ENCODE measurements at regions not wholly inside any gene's neighbourhood (a gene's known extent, or its start where the extent isn't known, plus 50 kb on each side); places are given as distances from the start of the nearest gene placed in this dataset.

DNA sequence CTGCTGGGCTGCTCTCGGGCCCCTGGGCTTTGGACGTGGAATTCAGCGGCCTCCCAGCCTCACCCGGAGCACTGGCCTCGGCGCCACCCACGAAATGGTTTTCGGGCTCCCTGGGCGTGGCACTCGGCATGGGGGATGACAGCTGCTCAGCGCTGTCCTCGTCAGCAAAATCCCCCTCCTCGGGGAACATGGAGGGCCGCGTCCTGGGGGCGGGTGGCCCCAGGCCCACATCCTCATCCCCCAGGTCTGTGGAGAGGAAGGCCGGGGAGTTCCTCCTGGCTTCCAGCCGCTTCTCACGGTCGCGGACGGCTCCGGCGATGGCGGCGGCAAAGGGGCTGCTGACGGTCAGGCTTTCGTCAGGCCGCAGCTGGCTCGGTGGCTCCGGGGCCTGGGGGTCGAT is 88.4 kb downstream of the CTTN start:
- no peak for DNase-seq (ENCODE audit: low read depth in 2 of 2)

DNA sequence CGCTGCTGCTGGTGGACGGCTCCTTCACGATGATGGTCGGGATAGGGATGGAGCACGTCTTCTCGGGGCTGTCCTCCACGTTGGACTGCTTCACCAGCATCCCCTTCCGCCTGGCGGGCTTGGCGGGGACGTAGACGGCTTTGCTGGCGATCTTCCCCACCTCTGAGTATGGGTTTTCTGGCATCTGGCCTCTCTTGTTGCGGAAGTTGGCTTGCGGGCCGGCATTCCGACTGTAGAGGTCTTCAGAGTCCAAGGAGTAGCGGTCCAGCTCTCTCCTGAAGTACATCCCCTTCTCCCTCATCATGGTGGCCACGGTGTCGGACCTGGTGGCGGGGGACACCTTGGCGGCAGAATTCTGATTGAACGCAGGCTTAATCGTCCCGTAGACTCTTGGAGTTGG is 88.8 kb downstream of the CTTN start:
- DNase-seq (ENCODE audit: low read depth in 2 of 2): no peak

DNA sequence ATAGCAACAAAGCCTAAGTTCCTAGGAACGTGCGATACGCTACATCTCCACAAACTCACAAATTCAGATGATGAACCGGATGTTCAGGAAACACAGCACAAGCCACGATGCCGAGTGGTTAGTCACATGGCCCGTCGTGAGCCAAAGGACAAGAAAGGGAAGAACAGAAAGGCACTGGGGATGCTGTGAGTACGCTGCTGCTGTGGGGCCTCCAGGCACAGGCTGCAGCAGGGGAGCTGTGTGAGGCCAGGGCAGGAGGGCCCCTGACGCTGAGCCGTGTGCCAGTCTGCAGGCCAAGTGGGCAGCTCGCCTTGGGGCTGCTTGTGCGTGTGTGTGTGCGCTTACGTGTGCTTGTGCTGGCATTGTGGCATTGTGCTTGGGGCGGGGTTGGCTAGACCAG is 89.4 kb downstream of the CTTN start:
- DNase-seq (ENCODE audit: low read depth in 2 of 2): no peak

DNA sequence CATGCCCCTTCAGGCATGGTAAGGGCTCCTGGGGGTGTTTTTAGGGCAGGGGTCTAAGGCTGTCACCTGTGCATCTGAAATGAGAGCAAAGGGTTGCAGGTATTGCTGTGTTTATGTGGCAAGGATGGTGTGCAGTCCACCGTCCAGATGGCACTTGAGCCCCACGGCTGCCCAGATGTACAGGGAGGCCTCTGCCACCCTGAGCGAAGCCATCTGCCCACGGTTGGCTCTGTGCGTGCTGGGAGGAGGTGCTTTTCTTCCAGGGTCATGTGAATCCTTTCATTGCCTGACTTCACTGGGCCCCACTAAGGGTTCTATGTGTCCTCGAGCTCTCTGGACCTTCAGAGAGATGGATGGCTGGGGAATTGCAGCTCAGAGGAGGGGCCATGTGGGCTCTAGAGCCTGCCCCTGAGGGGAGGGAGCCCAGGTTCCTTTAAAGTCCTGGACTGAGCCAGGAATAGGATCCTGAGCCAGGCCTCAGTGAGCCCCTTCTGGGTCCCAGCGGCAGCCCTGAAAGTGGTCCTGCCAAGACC is 89.9 kb downstream of the CTTN start:
- DNase-seq (ENCODE audit: low read depth in 2 of 2): no peak

DNA sequence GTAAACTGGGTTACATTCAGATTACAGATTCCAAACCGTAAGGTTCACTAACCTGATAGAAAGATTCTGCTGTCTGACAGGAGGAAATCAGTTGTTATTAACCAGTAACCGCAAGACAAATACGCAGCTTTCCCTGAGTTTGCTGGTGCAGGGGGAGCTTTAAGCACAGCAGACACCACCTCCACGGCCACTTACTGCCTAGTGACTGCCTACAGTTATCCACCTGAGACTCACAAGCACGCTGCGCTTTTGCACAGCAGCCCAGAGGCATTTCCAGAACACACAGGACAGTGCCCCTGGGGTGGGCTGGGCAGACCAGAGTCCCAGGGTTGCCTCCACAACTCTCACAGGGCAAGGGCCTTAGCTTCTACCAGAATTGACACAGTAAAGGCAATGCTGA is 90.9 kb downstream of the CTTN start:
- DNase-seq (ENCODE audit: low read depth in 2 of 2): no peak

DNA sequence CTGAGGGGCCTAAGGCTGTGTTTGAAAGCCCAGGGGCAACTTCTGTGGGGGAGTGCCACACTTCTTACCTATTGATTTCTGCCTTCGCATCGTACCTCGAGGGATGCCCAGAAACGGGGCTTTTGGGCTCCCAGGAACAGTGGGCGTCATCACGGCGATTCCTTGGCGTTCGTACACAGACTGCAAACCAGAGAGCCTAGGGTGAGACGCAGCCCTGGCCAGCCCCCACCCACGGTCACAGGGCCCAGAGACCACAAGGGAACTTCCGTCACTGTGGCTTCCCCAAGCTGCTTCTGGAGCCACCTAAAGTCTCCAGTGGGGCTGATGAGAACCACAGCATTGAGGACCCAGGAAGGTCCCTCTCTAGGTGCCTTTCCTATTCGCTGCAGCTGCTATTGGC is 91.9 kb downstream of the CTTN start:
- no peak for DNase-seq (ENCODE audit: low read depth in 2 of 2)

DNA sequence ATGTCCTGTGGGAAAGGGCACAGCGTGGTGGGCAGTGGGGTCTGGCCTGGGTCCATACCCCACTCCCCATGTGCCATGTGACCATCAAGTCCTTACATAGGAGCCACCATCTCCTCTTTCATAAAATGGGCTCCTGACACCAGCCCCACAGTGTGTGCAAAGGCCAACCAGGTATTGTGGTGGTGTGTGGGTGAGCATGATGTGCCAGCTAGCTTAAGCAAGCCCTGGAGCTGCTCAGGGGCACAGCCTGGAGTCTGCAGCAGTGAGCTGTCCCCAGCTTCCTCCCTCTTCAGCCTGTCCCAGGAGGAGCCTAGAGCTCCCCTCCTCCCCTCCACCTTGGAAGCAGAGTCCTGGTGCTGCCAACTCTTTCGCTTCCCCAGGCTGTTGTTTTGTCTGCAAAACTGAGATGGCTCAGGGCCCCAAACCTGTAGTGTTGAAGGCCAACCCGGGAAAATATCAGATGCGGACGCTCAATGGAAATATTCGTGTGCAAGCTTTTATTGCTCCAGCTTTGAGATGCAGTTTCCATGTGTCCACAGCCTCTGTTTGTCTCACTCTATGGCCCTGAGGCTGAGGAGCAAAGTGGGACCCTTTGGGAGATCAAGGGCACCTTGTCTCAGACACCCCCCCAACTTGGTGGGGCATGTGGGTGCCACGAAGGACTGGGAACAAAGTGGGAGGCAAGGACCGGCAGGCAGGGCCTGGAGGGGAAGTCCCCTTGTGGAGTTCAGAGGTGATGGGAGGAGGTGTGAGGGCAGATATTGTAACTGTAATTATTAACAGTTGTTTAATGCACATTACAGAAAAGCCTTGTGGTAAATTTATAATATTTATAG is 92.6 kb downstream of the CTTN start:
- DNase-seq (ENCODE audit: low read depth in 2 of 2): no peak

DNA sequence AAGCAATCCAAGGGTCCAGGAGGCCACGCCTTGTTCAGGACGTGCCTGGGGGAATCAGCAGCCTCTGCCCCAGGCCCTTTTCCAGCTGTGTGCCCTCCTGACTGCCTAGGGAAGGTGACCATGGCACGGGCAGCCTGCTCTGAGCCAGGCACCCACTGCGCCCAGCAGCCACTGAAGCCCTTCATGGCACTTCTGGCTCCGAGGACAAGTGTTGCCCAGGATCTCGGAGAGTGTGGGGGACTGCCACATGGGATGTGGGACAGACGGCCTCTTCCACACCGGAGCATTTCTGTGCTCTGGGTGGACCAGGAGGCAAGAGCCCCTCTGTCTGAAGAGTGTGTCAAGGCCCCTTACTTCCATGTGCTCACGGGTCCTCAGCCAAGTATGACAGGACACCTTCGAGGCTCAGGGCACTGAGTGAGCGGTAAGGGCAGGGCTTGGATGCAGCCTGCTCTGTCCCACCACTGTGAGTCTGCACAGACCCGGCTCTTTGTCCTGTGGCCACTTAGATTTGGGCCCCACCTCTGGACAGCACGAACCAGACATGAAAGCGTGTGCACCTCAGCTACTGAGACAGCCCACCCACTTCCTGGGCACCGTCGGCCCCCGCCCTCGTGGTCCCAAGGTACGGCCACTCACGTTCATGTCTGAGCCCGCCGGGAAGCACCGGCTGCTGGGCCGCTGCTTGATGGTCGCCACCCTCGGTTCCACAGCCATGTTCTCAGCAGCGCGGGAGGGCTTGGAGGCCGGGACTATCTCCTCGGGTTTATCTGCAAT is 93.6 kb downstream of the CTTN start:
- no peak for DNase-seq (ENCODE audit: low read depth in 2 of 2)

DNA sequence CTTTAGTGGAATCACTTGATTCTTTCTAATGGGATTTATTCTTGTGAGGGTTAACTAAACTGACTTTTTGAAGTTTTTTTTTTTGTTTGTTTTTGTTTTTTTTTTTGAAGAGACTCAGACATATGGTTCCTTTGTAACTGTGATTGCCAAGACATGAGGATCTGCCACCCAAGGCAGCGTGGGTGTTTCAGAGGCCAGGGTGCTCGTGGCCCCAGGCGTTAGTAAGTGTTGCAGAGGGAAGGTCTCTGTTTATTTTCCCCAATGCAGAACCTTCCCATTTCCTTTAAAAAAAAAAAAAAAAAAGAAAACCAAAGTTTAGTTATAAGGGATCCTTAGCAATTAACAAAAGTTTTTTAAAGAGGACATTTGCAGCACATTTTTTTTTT is 94.8 kb downstream of the CTTN start:
- DNase-seq (ENCODE audit: low read depth in 2 of 2): no peak

DNA sequence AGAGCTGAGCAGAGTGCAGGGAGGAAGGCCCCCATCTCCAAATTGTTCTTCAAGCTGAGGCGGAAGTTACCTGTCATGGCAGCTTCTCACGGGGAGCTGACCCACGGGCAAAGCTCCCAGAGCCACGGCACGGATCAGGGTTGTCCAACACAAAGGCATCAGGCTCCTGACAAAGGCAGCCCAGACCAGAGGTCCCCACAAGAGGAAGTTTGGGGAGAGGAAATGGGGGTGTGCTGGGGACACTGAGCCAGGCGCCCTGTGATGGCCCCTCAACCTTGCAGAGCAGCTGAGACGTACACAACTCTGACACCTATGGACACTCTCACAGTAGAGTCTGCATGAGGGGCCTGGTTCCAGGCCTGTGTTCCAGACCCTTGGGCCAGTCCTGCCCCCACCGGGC is 95.6 kb downstream of the CTTN start:
- DNase-seq (ENCODE audit: low read depth in 2 of 2): no peak

DNA sequence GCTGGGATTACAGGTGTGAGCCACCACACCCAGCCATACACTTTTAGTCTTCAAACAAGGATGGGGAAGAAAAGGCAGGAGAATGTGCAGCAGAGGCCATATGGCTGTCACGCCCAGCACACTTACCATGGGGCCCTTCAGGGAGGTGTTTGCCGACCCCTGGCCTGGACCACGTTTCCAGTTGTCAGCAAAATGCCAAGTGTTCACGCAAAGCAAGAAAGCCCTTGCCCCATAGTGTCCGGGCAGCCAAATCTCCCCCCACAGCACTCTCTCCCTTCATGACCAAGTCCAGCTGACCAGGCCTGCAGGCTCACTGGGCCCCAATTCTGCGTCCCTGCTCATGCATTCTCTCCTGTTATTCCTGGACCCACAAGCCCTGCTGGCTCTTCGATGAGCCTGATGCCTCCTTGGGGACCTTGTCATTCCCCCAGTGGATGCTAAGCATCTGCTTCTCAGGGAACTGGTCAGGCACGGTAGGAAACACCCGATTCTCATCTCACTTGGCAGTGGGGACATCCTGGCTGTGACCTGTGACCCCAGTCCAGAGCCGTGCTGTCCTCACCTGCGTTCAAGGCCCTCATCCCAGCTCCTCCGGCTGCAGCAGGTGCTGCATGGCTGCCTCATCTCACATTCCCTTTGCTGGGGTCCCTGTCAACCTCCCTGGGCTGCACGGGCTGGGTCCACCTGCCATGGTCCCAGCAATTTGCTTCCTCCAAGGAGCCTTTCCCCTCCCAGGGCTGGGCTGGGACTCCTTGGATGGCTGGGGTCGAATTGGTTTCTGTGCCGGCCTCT is 96.4 kb downstream of the CTTN start:
- DNase-seq (ENCODE audit: low read depth in 2 of 2): no peak

DNA sequence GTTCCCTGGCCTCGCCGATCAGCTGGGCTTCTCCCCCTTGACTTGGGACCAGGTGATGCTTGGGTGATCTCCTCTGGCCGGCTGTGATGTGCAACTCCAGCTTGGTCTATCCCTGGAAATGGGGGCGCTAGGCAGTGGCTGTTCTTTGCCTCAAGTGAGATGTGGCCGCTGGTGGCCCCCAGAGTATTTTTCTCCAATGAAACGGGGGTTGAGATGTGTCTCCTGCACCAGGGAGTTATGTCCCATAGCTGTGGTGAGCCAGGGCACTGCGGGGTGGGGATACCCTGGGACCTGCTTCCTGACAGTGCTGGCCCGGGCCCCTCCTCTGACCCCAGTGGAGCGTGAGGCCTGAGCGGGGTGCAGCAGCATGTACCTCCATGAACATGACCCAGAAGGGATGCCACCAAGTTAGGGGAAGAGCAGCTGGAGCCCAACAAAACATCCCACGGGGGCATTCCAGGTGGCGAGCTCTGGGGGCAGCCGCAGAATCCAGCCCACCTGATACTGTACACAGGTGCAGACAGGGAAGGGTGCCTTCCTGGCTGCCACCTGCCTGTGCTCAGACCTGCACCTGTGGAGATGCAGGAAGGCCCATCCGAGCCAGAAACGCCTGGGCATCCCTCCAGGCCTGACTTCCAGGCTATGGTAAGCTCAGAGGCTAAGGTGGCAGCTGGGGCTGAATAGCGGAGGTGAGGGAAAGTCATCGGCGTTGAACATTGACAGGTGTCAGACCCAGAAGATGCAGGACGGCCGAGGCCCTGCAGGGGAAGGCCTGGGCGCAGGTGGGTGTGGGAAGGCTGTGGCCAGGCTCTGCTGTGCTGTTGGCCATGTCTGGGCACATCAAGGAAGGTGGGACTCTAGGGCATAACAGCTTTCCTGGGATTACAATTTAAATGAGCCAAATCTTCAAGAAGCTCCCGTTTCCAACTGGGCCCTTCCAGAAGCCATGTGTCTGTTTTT is 97.3 kb downstream of the CTTN start:
- DNase-seq (ENCODE audit: low read depth in 2 of 2): no peak

DNA sequence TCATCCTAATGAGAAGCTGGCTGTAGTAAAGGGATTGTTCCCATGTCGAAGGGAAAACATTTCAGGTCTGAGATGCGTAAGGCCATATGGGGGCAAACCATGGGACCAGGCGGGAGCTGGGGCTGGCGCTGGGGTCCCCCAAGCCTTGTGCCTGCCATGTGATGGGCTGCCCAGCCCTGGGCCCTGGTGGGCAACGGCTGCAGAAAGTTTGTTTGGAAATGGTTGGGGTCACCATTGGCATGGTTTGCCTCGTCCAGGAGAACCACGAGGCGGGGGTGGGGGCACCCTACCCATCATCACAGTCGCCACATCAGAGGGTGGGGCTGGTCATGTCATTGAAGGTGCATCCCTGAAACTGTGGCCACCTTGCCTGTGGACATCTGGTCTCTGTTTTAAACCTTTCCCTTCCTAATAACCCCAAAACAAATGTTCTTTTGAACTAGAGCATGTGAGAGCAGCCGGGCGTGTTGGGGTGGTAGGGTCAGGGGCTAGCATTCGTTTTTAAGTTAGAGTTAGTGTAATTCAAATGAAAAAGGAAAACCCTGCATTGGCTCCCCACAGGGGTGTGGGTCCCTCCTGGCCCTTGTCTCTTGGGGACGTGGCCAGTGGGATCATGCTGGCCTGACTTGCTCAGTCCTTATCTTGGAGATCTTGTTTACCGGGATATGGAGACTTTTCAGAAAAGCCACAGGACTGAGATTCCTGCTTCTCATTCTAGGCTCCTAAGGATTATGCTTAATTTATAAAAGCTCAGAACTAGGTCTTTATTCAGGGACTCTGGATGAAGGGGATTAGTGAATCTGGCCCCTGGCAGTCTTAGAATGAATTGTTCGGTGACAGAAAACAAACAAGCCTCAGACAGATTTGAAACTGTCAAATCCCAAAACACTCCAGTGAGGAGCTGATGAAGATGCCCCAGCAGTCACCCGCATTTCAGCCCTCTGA is 98.5 kb downstream of the CTTN start:
- no peak for DNase-seq (ENCODE audit: low read depth in 2 of 2)

DNA sequence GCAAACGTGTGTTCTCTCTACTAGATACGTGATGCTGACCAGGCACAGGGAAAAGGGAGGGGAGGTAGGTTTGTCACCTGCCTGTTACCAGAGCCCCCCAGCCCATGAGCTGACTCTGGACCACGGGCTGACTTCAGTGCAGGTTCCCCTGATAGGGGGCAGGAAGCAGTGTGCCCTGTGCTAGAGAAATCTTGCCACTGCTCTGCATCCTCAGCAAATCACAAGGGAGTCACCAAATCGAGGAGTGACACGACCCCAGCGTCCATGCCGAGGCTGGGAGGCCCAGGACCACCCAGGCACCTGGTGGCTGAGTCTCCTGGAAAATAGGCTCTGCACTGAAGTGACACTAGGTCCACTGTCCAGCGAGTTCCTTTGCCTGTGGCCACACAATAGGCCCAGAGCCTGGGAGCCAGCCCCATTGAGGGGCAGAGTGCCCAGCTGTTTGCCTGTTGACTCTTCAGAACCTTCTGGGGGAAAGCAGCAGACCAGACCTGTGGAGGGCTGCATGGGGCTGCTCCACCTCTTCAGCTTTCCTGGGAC is 99.3 kb downstream of the CTTN start:
- DNase-seq (ENCODE audit: low read depth in 2 of 2): no peak

DNA sequence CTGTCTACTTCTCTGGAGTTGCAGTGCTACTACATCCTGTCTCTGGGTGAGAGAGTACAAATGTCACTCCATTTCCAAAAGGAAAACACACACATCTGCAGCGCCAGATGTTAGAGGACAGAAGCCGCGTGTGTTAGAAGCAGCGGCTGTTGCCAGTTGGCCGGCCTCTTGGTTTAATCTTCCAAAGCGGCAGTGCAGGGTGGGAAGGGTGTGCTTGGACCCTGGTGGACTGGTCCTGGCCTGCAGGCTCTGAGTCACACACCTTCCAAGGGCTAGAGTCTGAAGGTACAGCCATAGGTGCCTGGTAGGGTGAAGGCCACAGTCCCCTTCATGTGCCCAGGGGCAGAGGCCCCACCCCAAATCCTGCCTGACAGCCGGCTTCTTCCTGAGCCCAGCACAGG is 99.8 kb downstream of the CTTN start:
- DNase-seq (ENCODE audit: low read depth in 2 of 2): no peak

DNA sequence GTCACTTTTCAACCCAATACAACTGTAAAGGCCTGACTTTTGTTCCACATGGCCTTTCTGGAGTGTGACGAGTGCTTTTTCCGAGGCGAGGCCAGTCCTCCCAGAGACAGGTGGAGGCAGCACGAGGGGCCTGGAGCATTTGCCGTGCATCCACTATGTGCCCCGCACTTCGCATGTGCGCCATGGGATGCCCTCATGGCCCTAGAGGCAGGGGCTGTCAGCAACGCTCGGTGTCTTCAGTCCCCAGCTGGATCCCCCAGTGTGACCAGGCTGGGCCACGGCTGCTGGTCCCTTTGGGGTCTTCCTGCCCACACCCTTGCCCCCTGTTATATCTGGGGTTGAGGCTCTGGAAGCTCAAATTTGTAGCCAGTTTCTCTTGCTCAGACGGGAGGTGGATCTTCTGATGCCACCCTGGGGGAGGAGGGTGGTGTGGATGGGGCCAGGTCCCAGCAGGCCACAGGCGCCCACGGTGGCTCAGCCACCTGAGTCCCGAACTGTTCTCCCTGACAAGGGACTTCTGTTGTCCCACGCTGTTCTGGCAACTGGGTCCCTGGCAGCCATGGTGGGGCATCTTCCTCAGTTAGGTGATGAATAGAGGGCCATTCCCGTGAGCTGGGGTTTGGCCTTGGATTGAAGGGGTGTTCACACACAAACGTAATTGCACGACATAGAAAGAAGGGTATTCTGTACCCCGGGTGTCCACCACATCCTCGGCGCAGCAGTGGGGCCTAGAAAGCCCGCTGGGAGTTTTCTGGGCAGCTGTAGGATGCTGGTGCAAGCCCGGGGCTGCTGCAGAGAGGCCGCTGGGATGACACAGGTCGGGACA is 100.9 kb downstream of the CTTN start:
- no peak for DNase-seq (ENCODE audit: low read depth in 2 of 2)

DNA sequence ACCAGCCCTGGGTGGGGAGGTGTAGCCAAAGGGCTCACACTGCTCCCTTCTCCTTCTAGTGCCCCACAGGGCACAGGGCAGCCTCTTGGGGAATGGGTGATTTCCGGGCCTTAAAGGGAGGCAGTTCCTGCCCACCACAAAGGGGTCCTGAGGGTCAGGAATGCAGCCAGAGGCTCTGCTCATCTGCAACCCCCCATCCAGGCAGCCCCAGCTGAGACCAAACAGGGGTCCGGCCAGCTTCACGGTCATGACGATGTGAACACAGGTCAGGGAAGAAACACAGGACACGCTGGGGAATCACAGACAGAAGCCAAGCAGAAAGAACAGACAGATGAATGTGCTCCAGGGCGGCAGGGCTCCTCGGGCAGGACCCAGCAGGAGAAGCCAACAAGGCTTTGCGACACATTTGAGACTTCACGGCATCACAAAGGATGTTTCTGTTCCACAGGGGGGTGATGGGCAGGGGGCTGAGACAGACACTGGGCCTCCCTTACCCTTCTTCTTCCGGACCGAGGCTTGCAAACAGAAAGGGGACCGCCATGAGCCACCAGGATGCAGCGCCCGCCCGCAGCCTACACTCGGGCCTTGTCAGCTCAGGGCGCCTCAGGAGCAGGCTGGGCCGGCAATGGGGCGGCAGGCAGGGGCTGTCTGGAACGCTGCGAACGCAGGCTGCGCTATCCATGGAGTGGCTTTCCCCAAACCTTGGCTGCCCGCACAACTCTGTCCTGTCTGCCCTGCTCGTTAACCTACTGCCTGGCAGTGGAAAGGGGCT is 101.9 kb downstream of the CTTN start:
- no peak for DNase-seq (ENCODE audit: low read depth in 2 of 2)

Measured in stimulated activated CD8-positive, alpha-beta memory T cell treated with anti-CD3 and anti-CD28 coated beads, Interleukin-7, amount 100 ng/mL, for 4 hours (primary cell).